Endothelial cell of hepatic sinusoid (primary cell): ENCODE measurements at regions not wholly inside any gene's neighbourhood (a gene's known extent, or its start where the extent isn't known, plus 50 kb on each side); places are given as distances from the start of the nearest gene placed in this dataset.
"Not testable (repeated sequence)": the region's sequence is repeated elsewhere in the genome, so short reads cannot be mapped to it uniquely, and the experiment has no call there.

Experiments
- in situ Hi-C: cut with HindIII; loops from 2 replicates; pipeline ENCODE4 v1.10.0; 2017; ENCODE audit warnings: low sequenced_read_pairs

- in situ Hi-C loops = no loop called here
These were observed 292.6 kb upstream of the SYT1 start for GRCh38 chr12:78571953-78572352.

- in situ Hi-C loops = not testable (repeated sequence)
These were observed 289.4 kb upstream of the SYT1 start for GRCh38 chr12:78575208-78575607.

- in situ Hi-C loops = no loop called here
These were observed 284.7 kb upstream of the SYT1 start for GRCh38 chr12:78579846-78580245.

- in situ Hi-C loops = no loop called here
These were observed 284.3 kb upstream of the SYT1 start for GRCh38 chr12:78580296-78580695.

- in situ Hi-C loops = no loop called here
These were observed 279.9 kb upstream of the SYT1 start for GRCh38 chr12:78584695-78585094.

- in situ Hi-C loops = no loop called here
These were observed 279.4 kb upstream of the SYT1 start for GRCh38 chr12:78585132-78585531.

- in situ Hi-C loops = no loop called here
These were observed 277.8 kb upstream of the SYT1 start for GRCh38 chr12:78586790-78587189.

- in situ Hi-C loops = no loop called here
These were observed 265.2 kb upstream of the SYT1 start for GRCh38 chr12:78599366-78599765.

- in situ Hi-C loops = no loop called here
These were observed 264.0 kb upstream of the SYT1 start for GRCh38 chr12:78600541-78600940.

- in situ Hi-C loops = no loop called here
These were observed 253.1 kb upstream of the SYT1 start for GRCh38 chr12:78611504-78611903.

GRCh38 chr12:78612190-78612589 lies 252.4 kb upstream of the SYT1 start:
- in situ Hi-C loops = no loop called here

GRCh38 chr12:78617683-78618082 lies 246.9 kb upstream of the SYT1 start:
- in situ Hi-C loops = no loop called here

- in situ Hi-C loops = no loop called here
These were observed 241.9 kb upstream of the SYT1 start for GRCh38 chr12:78622529-78623195.

GRCh38 chr12:78628491-78629100 lies 236.0 kb upstream of the SYT1 start:
- in situ Hi-C loops = no loop called here

- in situ Hi-C loops = no loop called here
These were observed 228.2 kb upstream of the SYT1 start for GRCh38 chr12:78636231-78636855.

GRCh38 chr12:78641837-78642423 lies 222.6 kb upstream of the SYT1 start:
- in situ Hi-C loops = no loop called here

GRCh38 chr12:78645956-78646355 lies 218.6 kb upstream of the SYT1 start:
- in situ Hi-C loops = no loop called here

- in situ Hi-C loops = no loop called here
These were observed 212.8 kb upstream of the SYT1 start for GRCh38 chr12:78651755-78652154.

GRCh38 chr12:78666584-78666983 lies 198.0 kb upstream of the SYT1 start:
- in situ Hi-C loops = no loop called here

- in situ Hi-C loops = no loop called here
These were observed 193.3 kb upstream of the SYT1 start for GRCh38 chr12:78671295-78671694.

GRCh38 chr12:78672033-78672432 lies 192.5 kb upstream of the SYT1 start:
- in situ Hi-C loops = no loop called here
